SH-SY5Y (cell line): ENCODE measurements at regions not wholly inside any gene's neighbourhood (a gene's known extent, or its start where the extent isn't known, plus 50 kb on each side); places are given as distances from the start of the nearest gene placed in this dataset.

ENCODE experiments used
- GATA2 ChIP-seq: IDR thresholded peaks from 2 replicates; pipeline ENCODE4 v1.6.1; 2011; ENCODE audit warnings: mild to moderate bottlenecking, low read depth, low read length
- GATA3 ChIP-seq: IDR thresholded peaks from 2 replicates; pipeline ENCODE4 v1.6.1; 2011; ENCODE audit warnings: low read depth, mild to moderate bottlenecking, low read length, moderate library complexity

DNA sequence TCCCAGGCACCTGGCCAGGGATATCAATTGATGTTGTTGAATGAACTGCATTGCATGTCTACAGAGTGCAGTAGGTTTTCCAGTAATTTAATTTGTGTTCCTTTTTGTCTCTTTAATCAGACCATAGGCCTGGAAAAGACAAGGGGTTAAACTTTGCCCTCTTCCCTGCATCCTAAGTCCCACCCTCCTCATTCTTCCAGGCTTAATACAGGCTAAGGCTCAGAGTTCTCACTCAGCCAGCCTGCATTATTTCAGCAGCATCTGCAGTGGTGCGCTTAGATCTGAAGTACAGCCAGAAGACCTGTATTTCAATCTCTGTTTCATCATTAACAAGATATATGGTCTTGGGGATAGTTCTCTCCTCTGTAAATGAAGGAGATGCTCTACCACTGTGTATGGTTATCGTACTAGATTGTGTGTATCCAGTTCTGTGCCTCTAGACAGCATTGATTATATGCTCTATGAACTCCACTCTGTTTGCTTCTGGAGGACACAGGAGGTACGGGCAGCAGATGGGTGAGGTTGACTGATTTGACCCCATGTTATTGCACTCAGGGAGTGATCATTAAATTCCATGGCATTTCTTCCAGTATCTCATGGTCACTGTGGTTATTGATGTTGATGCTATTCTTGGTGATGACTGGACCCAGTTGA lies 286.1 kb downstream of the RPS6KC1 start:
- TF ChIP-seq GATA2 (no peak), GATA3 (no peak)
